NCI-H748 (cell line): ENCODE measurements at regions not wholly inside any gene's neighbourhood (a gene's known extent, or its start where the extent isn't known, plus 50 kb on each side); places are given as distances from the start of the nearest gene placed in this dataset.

Source experiments
- DNase-seq: peaks from one replicate; lab custom pipeline; 2025; ENCODE audit not compliant: unreplicated experiment; lab: John Stamatoyannopoulos, UW

DNA sequence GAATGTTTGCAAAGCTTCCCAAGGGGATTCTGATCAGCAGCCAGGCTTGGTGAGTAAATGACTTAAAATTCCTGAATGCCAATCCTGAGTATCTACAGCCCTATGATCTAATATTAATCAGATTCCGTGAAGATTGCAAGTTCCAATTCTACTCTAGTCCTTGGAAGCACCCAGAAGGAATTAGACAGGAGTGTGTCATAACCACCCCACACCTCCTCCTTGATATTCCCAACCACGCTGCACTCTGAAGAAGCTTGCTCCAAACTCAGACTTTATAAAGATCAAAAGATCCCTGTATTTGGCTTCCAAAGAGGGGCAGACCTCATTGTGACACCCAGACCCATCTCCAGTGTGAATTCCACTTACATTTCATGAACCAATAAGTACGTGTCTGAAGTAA, 306.0 kb downstream of the BCL11B start:
- DNase-seq = no peak

DNA sequence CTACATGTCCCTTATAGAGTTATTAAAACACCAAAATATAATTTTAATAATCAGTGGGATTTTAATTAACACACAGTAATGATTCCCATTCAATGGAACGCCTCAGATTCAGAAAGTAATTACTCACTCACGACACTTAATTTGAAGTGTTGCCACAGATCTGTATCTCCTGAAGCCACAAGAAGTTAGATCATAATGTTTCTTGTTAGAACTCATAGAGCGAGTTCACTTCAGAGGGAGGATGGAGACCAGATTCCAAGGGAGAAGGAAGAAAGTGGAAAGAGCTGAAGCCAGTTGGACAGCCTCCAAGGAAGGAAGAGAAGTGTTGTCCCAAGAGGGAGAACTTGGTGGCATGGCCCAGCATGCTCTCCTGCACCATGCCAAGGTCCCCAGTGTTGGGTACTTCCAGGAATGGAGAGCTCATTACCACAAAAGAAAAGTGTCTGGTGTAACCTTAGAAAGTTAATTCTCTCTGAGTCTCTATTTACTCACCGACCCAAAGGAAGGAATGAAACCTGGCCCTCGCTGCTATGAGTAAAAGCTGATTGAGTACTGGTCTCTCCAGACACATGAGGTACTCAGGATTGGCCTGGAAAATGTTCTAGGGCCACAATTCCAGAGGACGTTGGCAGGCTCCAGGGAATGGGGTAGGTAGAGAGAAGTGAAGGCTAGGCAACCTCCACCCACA, 305.4 kb downstream of the BCL11B start:
- no peak for DNase-seq

DNA sequence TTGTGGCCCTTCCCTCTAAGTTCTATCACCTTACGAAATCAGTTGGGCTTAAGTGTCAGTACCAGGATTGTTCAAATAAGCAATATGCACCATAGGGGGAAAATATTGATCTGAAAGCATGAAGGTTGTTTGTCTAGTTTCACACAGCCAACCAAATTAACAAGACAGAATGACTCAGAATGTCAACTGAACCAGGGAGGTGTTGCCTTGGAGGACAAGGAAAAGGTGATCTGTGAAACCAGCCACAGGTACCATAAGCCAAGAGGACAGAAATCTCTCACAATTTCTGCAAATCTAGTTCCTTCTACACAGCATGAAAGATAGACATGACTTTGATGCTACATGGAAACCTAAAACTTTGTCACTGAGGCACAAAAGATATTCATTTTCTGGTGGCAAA, 297.9 kb downstream of the BCL11B start:
- no peak for DNase-seq

DNA sequence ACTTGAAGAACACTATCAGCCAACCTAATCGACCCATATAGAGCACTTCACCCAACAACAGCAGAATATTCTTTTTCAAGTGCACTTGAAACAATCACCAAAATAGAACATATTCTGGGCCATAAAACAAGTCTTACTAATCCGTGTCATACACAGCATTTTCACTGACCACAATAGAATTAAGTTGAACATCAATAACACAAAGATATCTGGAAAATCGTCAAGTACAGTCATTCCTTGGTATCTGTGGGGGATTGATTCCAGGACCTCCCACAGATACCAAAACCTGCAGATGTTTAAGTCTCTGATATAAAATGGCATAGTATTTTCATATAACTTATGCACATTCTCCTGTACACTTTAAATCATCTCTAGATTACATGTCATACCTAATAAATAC, 295.7 kb downstream of the BCL11B start:
- no peak for DNase-seq

DNA sequence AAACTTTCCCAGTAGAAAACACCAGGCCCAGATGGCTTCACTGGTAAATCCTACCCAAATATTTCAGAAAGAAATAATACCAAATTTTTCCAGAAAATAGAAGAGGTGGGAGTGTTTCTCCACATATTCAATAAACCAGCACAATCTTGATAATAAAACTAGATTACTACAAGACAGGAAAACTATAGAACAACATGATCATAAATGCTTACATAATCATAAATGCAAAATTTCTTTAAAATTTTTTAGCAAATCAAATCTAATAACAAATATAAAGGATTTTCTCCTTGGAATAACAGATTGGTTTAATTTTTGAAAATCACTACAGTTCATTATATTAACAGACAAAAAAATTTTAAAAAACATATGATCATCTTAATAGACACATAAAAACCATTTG, 294.5 kb downstream of the BCL11B start:
- no peak for DNase-seq

DNA sequence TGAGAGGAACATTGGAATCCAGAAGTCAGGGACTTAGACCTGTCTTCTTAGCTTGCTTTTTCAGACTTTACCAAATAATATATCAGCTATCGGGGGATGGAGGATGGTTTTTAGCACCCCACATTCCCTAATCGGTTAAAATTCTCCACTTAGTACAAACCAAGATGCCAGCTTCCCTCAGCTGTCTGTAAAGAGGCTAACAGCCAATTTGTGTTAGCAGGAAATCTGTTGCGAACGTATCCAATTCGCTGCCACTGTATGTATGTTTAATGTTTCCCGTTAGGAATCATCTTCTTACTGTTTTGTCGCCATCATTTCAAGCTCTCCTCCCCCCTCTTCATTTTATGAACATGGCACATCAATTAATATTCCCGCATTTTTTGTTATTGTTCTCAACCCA, 289.0 kb downstream of the BCL11B start:
- DNase-seq = no peak

DNA sequence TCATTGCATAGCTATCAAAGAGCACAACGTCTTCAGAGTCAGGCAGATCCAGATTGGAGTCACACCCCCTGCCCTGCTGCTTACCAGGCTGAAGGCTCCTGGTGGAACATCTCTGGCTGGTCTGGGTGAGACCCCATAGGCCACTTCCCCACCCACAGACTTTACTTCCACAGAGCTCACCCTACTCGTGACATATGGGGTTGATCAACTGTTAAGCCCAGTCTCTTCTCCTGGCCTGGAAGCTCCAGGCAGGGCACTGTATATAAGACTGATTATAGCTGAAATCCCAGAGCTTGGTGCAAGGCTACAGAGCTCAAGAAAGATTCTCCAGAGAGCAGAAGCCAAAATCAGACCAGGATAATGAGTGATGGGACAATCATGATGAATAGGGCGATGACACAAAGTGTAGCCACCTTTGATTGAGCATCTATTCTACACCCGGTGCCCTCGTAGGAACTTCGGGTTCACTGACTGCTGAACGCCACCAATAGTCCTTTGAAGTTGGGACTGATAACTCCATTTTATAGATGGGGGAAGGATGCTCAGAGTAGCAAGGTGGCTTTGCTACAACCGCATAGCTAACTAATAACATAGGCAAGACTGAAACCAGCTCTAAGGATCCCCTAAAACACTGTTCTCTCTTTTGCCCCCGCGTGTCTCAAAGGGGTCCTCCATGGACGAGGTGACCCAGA, 287.8 kb downstream of the BCL11B start:
- no peak for DNase-seq

DNA sequence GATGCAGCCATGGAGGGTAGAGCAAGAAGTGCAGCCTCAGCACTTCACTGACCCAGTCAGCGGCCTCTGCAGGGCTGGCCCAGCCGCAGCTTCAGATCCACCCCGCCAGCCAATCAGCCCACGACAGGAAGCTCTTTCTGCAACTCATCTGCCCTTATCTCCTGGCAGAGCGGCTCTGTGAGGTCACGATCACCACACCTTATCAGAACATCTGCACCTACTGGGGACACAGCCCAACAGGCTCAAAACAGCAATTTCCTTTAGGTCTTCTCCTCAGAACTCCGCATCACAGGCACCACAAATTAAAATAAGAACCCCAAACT, 287.3 kb downstream of the BCL11B start:
- no peak for DNase-seq

DNA sequence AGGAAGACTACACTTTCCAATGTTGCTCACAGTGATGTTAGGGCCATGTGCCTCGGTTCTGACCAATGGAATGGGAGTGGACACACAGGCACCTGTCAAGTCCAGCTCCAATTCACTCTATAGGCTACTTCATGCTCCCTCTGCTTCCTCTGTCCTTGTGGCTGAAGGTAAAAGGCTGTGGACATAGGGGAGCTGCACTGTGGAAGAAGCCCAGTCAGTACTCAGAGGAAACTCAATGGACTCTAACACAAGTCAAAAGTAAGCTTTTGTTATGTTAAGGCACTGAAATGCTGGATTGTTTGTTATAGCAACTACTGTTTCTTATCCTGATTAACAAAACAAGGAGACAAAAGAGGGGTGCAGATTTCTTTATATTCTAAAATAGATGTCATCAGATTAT, 278.2 kb downstream of the BCL11B start:
- DNase-seq = no peak

DNA sequence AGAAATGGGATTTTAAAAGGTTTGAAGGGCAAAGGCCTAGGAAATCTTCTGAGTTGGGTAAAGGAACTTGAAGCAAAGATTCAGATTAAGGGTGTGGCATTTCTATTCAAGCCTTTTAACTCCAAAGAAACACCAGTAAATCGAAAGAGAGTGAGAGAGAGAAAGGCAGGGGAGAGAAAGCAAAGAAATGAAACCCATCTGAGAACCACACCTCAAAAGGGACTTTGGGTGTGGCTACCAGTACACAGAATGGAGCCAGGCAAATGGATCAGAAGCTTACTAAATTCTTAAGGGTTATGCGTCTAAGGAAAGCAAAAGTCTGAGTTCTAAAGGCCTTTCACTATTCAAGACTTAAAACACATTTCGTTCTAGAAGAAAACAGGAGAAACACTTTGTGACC, 277.4 kb downstream of the BCL11B start:
- no peak for DNase-seq

DNA sequence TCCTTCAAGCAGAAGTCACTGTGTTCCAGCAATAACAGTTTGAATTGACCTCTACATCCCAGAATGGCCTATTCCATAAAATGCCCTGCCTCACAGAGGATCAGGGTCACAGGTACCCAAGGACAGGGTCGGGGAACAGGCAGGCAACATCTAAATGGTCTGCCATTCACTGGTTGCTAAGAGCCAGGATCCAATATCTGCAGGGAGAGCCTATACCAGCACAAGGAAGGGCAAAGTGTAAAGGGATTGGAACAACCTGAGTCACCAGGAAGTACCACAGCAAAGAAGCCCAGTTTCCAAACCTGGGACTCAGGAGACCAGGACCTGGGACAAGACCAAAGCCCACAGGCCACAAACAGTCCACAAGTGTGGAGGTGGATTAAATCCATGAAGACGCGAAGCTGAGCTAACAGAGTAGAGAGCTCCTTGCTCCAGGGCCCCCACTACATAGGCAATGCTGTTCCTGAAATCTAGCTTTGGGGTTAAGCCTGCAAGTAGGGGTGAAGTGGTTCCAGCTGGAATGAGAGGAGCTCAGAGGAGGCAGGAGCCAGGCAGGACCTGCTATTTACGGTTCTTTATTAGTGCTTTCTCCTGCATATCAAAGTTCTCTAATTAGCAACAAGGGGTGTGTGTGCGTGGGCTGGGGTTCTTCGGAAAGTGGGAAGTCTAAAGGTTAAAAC, 274.3 kb downstream of the BCL11B start:
- no peak for DNase-seq

DNA sequence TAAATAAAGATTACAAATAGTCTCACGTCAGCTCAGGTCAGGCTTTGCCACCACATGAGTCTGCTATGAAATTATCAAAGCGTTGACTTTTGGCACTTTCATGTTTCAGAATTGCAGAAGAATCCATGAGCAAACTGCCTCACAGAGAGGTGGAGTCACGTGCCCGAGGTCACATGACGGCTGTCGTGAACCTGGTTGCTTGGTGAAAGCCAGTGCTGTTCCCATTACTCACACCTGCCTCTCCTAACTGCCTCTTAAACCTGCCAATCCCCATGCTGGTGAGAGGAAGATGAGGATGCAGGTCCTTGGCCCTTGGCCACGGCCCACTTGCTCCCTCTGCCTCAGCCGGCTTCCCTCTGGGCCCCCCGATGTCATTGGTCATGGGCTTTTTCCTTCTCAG, 272.7 kb downstream of the BCL11B start:
- DNase-seq = peak; percentile 12

DNA sequence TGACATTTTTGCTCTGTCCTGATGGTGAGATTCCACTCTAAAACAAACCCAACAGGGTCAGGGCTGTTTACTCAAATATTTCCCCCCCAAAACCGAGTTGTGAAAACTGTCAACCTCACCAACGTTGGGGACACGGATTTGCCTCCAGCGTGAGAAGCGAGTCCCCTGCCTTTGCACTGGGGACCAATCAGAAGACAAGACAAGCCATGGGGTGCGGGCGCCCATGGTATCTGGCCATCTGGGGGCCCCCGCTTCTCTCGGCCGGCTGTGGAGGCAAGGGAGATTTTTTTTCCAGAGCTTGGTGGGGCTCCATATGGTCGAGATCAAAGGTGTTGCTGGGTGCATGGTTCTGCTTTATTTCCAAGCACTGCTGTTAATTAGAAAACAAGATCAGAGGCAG, 272.1 kb downstream of the BCL11B start:
- DNase-seq = no peak

DNA sequence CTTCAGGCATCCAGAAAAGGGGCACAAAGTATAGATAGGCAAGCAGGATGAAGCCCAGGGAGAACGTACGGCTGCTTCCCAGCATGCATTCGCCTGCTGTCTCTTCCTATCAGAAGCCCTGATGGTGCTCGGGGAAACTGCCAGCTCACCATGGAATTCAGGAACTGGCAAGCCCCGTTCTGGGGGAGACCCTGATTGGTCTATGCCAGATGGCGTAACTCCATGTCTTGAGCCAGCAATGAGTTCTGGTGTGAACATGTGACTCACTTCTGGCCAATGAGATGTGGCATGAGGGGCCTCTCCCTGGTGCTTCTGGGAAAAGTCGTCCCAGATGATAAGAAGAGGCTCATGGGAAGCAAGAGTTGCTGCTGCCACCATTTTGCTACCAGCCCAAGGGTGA, 270.8 kb downstream of the BCL11B start:
- DNase-seq = no peak

DNA sequence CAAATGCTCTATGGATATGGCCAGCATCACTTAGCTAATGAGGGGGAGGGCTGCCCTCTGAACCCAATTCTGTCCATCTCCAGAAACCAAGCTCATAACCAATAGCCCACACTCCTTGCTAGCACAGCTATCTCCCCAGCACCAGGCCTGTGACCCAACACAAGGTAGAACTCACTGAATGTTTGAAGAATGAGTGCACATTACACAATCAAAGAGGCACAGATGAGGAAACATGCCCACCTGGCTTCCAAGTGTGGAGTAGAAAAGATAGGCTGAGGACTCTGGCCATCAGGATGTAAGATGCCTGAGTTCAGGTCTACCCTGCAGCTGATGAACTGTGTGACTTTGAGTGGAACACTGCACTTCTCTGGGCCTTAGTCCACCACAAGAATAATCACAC, 268.4 kb downstream of the BCL11B start:
- no peak for DNase-seq

DNA sequence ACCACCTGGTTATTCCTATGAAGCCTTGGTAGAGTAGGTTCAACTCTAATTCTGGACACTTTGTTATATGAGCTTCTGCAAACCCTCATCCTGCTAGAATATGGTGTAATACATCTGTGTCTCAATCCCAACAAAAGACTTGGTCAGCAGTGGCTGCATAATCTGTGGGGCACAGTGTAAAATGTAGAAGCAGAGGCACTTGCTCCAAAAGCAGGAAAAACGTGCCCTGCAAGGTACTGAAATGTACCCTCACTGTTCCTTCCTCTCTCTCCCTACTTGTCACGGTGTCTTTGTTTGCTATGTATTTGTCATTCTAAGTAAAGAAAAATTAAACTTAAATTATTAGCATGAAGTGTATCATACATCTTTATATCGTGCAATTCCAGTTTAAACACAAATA, 267.9 kb downstream of the BCL11B start:
- DNase-seq = no peak

DNA sequence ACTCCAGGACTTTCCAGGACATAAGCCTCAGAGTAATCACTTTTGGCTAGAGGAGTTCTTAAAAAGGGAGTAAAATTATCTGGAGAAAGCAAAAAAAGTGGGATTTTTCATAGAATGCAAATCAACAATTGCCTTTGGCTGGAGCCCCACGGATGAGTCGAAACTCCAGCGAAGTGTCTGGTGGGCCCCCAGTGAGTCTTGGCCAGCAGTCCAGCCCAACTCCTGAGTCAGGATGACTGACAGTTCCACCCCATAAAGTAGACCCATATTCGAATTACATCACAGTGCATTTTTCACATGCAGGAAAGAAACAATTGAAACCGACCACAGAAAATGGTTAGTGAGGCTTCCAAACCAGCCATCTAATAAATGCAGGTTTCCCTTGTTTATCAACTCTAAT, 265.7 kb downstream of the BCL11B start:
- DNase-seq = no peak

DNA sequence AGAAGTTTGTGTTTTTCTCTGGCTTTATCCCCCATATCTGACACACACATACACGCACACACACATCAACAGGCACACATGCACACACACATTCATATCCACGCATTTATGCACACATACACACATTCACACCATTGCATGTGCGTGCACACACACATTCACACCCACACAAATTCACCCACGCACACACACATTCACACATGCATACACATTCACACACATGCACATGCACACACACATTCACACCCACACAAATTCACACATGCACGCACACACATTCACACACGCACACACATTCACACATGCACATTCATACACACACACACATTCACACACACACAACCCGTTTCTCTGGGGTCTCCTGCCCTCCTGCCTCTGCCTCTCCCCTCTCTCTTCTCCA, 264.2 kb downstream of the BCL11B start:
- DNase-seq = no peak

DNA sequence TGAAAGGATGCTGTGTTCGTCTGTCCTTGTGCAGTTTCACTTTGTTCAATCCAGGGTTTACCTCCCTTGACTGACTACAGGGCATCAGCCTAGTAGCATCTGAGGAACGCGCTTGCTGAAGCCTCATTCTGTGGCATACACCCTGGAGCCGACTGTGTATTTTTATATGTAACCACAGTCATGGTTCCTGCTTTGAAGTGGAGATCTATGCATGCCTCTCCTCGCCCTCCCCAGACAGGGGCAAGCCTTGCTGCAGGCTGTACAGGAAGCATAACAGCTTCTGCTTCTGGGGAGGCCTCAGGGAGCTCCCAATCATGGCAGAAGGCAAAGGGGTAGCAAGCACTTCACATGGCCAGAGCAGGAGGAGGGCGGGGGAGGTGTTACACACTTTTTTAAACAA, 262.1 kb downstream of the BCL11B start:
- no peak for DNase-seq

DNA sequence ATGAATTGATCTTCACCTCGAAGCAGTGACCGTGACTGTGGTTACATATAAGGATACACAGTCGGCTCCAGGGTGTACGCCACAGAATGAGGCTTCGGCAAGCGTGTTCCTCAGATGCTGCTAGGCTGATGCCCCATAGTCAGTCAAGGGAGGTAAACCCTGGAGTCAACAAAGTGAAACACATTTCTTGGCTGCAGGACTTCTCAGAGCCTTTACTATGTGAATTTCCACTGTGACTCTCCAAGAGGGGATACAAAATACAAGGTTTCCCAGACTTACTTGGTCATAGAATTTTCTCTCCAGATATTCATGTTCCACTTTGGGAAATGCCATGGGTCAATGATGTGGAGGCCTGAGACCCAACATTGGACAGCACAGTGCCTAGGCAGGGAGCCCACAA, 260.6 kb downstream of the BCL11B start:
- no peak for DNase-seq

DNA sequence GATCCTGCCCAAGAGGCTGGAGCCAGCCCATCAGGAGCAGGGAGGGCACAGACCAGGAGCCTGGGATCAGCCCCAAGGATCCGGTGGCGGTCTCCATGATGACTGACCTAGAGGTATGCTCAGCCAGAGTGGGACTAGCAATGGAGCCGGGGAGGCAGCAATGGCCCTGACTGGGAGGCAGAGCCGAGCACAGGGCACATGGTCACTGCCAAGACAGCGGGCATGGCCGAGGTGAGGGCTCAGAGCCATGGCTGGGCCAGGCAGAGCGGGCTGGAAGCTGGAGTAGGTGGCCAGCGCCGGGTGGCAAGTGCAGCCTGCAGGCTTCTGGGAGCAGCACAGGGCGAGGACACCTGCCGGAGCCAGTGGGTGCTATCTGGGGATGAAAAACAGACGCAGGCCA, 259.3 kb downstream of the BCL11B start:
- no peak for DNase-seq

DNA sequence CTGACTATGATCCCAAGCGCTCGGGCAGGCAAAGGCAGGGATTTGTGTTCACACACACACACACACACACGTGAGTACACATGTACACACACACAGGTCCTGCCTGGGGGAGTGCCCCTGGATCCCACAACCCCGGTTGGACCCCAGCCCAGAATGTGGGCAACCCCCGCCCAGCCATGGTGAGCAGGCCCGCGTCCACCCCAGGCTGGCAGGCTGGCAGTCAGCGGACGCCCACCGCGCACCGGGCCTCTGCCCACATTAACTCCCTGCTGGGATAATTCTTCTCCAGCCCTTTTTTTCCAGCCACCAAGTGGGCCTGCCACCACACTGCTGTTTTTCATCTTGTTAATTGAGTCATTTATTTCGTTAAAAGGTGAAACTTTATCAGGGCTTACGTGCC, 256.2 kb downstream of the BCL11B start:
- DNase-seq = peak; percentile 81

DNA sequence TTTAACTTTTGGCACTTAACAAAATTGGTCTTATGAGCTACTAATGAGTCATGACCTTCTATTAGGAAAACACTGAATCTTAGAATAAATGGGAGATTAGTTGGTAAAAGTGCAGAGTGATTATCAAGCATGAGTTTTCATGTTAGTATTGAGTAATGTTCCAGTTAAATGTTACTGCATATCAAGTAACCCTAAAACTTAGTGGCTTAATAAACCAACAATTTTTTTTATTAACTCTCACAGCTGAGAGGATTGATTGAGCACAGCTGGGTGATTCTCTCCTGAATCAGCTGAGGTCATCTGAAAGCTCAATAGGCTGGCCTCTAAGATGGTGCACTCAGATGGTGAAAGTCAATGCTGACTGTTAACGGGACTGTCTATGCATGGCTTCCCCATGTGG, 248.6 kb downstream of the BCL11B start:
- DNase-seq = no peak
